ENCODE measurements at regions not wholly inside any gene's neighbourhood (a gene's known extent, or its start where the extent isn't known, plus 50 kb on each side); places are given as distances from the start of the nearest gene placed in this dataset.

GRCh38 chr6:63427951-63428350 is 108.2 kb upstream of the LGSN start:
- H3K27ac ChIP-seq = no peak overlapping the region
- TF ChIP-seq CTCF (IDR thresholded peaks at IDR 0.05) = no peak
- TF ChIP-seq ZFX (IDR thresholded peaks at IDR 0.05; ENCODE audit: borderline replicate concordance) = no peak

- no peak for TF ChIP-seq ZFX (IDR thresholded peaks at IDR 0.05; ENCODE audit: borderline replicate concordance)
- no peak for TF ChIP-seq CTCF (IDR thresholded peaks at IDR 0.05)
- H3K27ac ChIP-seq = no peak overlapping the region
These were observed 111.3 kb upstream of the LGSN start for GRCh38 chr6:63430985-63431519.

- TF ChIP-seq ZFX (IDR thresholded peaks at IDR 0.05; ENCODE audit: borderline replicate concordance) (no peak), CTCF (IDR thresholded peaks at IDR 0.05) (no peak)
These were observed 115.2 kb upstream of the LGSN start for GRCh38 chr6:63434943-63435342.

GRCh38 chr6:63436356-63436755 is 116.6 kb upstream of the LGSN start:
- TF ChIP-seq CTCF (IDR thresholded peaks at IDR 0.05) (no peak), ZFX (IDR thresholded peaks at IDR 0.05; ENCODE audit: borderline replicate concordance) (no peak)
- no peak overlapping the region for H3K27ac ChIP-seq

More at GRCh38 chr6:63434943-63435342, 115.2 kb upstream of the LGSN start:
- H3K27ac ChIP-seq = no peak overlapping the region

GRCh38 chr6:63437058-63437457 is 117.3 kb upstream of the LGSN start:
- TF ChIP-seq ZFX (IDR thresholded peaks at IDR 0.05; ENCODE audit: borderline replicate concordance) (no peak), CTCF (IDR thresholded peaks at IDR 0.05) (no peak)
- H3K27ac ChIP-seq = no peak overlapping the region

- TF ChIP-seq ZFX (IDR thresholded peaks at IDR 0.05; ENCODE audit: borderline replicate concordance) = no peak
- TF ChIP-seq CTCF (IDR thresholded peaks at IDR 0.05) = no peak
- H3K27ac ChIP-seq = no peak overlapping the region
These were observed 120.3 kb upstream of the LGSN start for GRCh38 chr6:63440057-63440456.

GRCh38 chr6:63440594-63440993 is 120.8 kb upstream of the LGSN start:
- TF ChIP-seq ZFX (IDR thresholded peaks at IDR 0.05; ENCODE audit: borderline replicate concordance) (no peak), CTCF (IDR thresholded peaks at IDR 0.05) (no peak)
- no peak overlapping the region for H3K27ac ChIP-seq
